ENCODE measurements at regions not wholly inside any gene's neighbourhood (a gene's known extent, or its start where the extent isn't known, plus 50 kb on each side); places are given as distances from the start of the nearest gene placed in this dataset.

- TF ChIP-seq, protein P1, sequence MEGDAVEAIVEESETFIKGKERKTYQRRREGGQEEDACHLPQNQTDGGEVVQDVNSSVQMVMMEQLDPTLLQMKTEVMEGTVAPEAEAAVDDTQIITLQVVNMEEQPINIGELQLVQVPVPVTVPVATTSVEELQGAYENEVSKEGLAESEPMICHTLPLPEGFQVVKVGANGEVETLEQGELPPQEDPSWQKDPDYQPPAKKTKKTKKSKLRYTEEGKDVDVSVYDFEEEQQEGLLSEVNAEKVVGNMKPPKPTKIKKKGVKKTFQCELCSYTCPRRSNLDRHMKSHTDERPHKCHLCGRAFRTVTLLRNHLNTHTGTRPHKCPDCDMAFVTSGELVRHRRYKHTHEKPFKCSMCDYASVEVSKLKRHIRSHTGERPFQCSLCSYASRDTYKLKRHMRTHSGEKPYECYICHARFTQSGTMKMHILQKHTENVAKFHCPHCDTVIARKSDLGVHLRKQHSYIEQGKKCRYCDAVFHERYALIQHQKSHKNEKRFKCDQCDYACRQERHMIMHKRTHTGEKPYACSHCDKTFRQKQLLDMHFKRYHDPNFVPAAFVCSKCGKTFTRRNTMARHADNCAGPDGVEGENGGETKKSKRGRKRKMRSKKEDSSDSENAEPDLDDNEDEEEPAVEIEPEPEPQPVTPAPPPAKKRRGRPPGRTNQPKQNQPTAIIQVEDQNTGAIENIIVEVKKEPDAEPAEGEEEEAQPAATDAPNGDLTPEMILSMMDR (IDR thresholded peaks at IDR 0.05) = no peak
- no peak for TF ChIP-seq POLR2A (IDR thresholded peaks at IDR 0.05)
These were observed 301.1 kb upstream of the DPYD start for GRCh38 chr1:98221923-98222322.
